ENCODE measurements at regions not wholly inside any gene's neighbourhood (a gene's known extent, or its start where the extent isn't known, plus 50 kb on each side); places are given as distances from the start of the nearest gene placed in this dataset.

DNA sequence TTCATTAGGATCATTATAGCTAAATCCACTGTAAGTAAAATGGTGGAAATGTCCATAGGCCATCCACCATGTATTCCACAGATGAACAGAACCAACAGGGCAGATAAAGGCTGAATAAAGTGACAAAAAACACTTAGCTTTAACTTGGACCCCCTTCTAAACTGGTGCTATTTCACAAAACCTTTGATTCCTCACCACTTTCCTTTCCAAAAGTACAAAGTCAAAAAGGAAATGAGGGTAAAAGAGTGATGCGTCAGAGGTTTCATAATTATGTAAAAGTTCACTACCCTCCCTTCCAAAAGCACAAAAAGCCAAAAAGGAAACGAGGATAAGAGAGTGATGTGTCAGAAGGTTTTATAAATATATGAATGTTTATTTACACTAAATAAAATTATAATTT is 172.2 kb downstream of the TBX15 start (continued):
- TF ChIP-seq, protein P1, sequence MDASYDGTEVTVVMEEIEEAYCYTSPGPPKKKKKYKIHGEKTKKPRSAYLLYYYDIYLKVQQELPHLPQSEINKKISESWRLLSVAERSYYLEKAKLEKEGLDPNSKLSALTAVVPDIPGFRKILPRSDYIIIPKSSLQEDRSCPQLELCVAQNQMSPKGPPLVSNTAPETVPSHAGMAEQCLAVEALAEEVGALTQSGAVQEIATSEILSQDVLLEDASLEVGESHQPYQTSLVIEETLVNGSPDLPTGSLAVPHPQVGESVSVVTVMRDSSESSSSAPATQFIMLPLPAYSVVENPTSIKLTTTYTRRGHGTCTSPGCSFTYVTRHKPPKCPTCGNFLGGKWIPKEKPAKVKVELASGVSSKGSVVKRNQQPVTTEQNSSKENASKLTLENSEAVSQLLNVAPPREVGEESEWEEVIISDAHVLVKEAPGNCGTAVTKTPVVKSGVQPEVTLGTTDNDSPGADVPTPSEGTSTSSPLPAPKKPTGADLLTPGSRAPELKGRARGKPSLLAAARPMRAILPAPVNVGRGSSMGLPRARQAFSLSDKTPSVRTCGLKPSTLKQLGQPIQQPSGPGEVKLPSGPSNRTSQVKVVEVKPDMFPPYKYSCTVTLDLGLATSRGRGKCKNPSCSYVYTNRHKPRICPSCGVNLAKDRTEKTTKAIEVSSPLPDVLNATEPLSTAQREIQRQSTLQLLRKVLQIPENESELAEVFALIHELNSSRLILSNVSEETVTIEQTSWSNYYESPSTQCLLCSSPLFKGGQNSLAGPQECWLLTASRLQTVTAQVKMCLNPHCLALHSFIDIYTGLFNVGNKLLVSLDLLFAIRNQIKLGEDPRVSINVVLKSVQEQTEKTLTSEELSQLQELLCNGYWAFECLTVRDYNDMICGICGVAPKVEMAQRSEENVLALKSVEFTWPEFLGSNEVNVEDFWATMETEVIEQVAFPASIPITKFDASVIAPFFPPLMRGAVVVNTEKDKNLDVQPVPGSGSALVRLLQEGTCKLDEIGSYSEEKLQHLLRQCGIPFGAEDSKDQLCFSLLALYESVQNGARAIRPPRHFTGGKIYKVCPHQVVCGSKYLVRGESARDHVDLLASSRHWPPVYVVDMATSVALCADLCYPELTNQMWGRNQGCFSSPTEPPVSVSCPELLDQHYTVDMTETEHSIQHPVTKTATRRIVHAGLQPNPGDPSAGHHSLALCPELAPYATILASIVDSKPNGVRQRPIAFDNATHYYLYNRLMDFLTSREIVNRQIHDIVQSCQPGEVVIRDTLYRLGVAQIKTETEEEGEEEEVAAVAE (CRISPR knock-in tag; IDR thresholded peaks at IDR 0.05; ENCODE audit: borderline replicate concordance): no peak
- TF ChIP-seq CBFB (CRISPR knock-in tag; IDR thresholded peaks at IDR 0.05): no peak
- TF ChIP-seq YEATS4 (CRISPR knock-in tag; IDR thresholded peaks at IDR 0.05; ENCODE audit: borderline replicate concordance): no peak
- TF ChIP-seq NBN (conservative IDR thresholded peaks at IDR 0.05): no peak

- Histone ChIP-seq H2AFZ (ENCODE audit: low read length) (no peak overlapping the region), H3K27me3 (ENCODE audit: control insufficient read depth in 1 of 2, insufficient read depth in 2 of 2, low read length in 2 of 2) (no peaks in the 10 kb centered on the region), H3K79me2 (ENCODE audit: insufficient read depth, low read length) (no peaks in the 10 kb centered on the region), H3K36me3 (replicated peaks in 1 of 2; ENCODE audit: control insufficient read depth in 1 of 2, insufficient read depth in 2 of 2, low read length in 2 of 2) (no peaks in the 10 kb centered on the region), H3K9me3 (ENCODE audit: low read length) (no peaks in the 10 kb centered on the region), H4K20me1 (ENCODE audit: insufficient read depth, low read length) (no peaks in the 10 kb centered on the region), H3K4me3 (replicated peaks in 1 of 3; ENCODE audit: insufficient read depth in 1 of 3, low read depth in 2 of 3, low read length in 3 of 3) (no peak overlapping the region), H3K4me2 (ENCODE audit: low read depth, low read length) (no peak overlapping the region), H3K27ac (ENCODE audit: extremely low read length, insufficient read depth, low read length) (no peak overlapping the region), H3K4me1 (ENCODE audit: insufficient read depth, low read length) (no peaks in the 10 kb centered on the region), H3K9ac (ENCODE audit: insufficient read depth, low read depth, low read length) (no peak overlapping the region)
- FAIRE-seq (no peak), ATAC-seq (no peak), DNase-seq (ENCODE audit: low spot score) (no peak)
- ChIA-PET CTCF (ENCODE audit: low intra/inter-chr PET ratio, low total read pairs) (no interaction called here), POLR2A (no interaction called here)
- intact Hi-C loops (cut with micrococcal nuclease; ENCODE audit: unreplicated experiment) (no loop called here), in situ Hi-C loops (cut with HindIII; ENCODE audit: extremely low pct_ligation_motif_present, low pct_unique_long_range_greater_than_20kb) (no loop called here)
- 0 out of 2 replicates have a peak, but pooled peaks have one; percentile 21 for TF ChIP-seq CEBPB (IDR thresholded peaks at IDR 0.05; ENCODE audit: borderline replicate concordance, low read depth, low read length)
- no peak for TF ChIP-seq ZNF253 (CRISPR knock-in tag; IDR thresholded peaks at IDR 0.05; ENCODE audit: borderline replicate concordance)
- BruUV-seq (replicated peaks): no TSS peak
- 4% methylated on average over 4 of the region's 4 CpGs for WGBS (ENCODE audit: low lambda C conversion rate)
These were observed 175.6 kb downstream of the TBX15 start for GRCh38 chr1:118812555-118812954.
